ENCODE measurements at regions not wholly inside any gene's neighbourhood (a gene's known extent, or its start where the extent isn't known, plus 50 kb on each side); places are given as distances from the start of the nearest gene placed in this dataset.
"Not testable (repeated sequence)": the region's sequence is repeated elsewhere in the genome, so short reads cannot be mapped to it uniquely, and the experiment has no call there.

DNA sequence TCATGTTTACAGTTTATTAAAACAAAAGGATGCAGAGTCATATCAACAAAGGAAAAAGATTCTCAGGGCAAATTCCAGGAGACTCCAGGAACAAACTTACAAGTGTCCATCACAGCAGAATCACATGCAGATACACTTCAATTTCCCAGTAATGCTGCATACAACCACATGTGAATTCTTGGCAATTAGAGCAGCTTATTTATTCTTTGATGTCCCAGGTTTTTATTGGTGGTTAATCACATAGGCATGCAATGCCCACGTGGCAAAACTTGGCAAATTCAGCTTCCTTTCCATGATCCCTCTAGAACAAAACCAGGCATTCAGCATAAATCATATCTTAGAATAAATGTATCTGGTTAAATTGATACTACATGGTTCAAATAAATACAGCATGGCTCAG is 376.5 kb upstream of the ZNG1F start:
- H3K36me3 ChIP-seq; H3K9me3 ChIP-seq; DNase-seq; H3K27me3 ChIP-seq; H3K27ac ChIP-seq; H3K4me3 ChIP-seq; intact Hi-C loops (cut with DNase I; ENCODE audit: low total_unique reads); H3K4me1 ChIP-seq: not testable (repeated sequence)
- 11 to 23% (median 16%) methylated on average over 1 of the region's 1 CpG for WGBS, 5 donors

Small RNA genes lying in the stretch of these regions (small RNA-seq; reads per million reads assigned to genes)
- 0 reads per million in 4 donors for gene AL591926.1
- gene AL591926.4 = 0 reads per million in 4 donors
- 0 reads per million in 4 donors for gene AL591926.5
- gene AL591926.6 = 0 reads per million in 4 donors
- gene AL591926.8 = 0 reads per million in 4 donors
- 0 reads per million in 4 donors for gene AL591926.9
- gene RF00019 = 0 reads per million in 4 donors
- 0 reads per million in 4 donors for gene RF00156
- gene RN7SL565P = 0 reads per million in 4 donors
